ENCODE measurements at regions not wholly inside any gene's neighbourhood (a gene's known extent, or its start where the extent isn't known, plus 50 kb on each side); places are given as distances from the start of the nearest gene placed in this dataset.

- TF ChIP-seq EP300 (IDR thresholded peaks at IDR 0.05; ENCODE audit: borderline replicate concordance in 1 of 2, control insufficient read depth in 1 of 2, low read depth in 2 of 2, low read length in 2 of 2) (no peak), PAX5 (IDR thresholded peaks at IDR 0.05; ENCODE audit: borderline replicate concordance, low read depth, low read length) (no peak), CHD4 (IDR thresholded peaks at IDR 0.05) (no peak), EGR1 (IDR thresholded peaks at IDR 0.05; ENCODE audit: borderline replicate concordance in 1 of 2, low read depth in 2 of 2, low read length in 2 of 2) (no peak), E2F4 (IDR thresholded peaks at IDR 0.05; ENCODE audit: low read depth, low read length) (no peak), BACH1 (IDR thresholded peaks at IDR 0.05; ENCODE audit: borderline replicate concordance) (no peak)
Measured at GRCh38 chr12:63029676-63030075, 94.7 kb upstream of the PPM1H start (continued).

GRCh38 chr12:63028951-63029350 is 94.0 kb upstream of the PPM1H start:
- ATAC-seq (no peak), FAIRE-seq (no peak), DNase-seq (ENCODE audit: low read depth, low spot score) (no peak)
- ChIA-PET CTCF (no interaction called here), SMC1A (ENCODE audit: uncharacterized antibody, unreplicated experiment) (no interaction called here), POLR2A (no interaction called here), RAD21 (ENCODE audit: unreplicated experiment) (no interaction called here)
- no peaks in the 10 kb centered on the region for H3K9me3 ChIP-seq (replicated peaks; ENCODE audit: control insufficient read depth, insufficient read depth, low read length)
- H2AFZ ChIP-seq (ENCODE audit: control insufficient read depth, low read depth, low read length): no peak overlapping the region
- no peaks in the 10 kb centered on the region for H4K20me1 ChIP-seq (ENCODE audit: control insufficient read depth, insufficient read depth)
- H3K27ac ChIP-seq (ENCODE audit: control insufficient read depth, insufficient read depth): no peak overlapping the region
- no peak overlapping the region for H3K4me2 ChIP-seq (ENCODE audit: control insufficient read depth, insufficient read depth)
- BruUV-seq (replicated peaks): no TSS peak
- in situ Hi-C loops (cut with MboI) (no loop called here), intact Hi-C loops (cut with micrococcal nuclease; ENCODE audit: unreplicated experiment) (no loop called here)
- H3K4me3 ChIP-seq: no peak overlapping the region
- no peak overlapping the region for H3K9ac ChIP-seq (ENCODE audit: control insufficient read depth, insufficient read depth, low read length)
- H3K27me3 ChIP-seq (replicated peaks in 1 of 2; ENCODE audit: control insufficient read depth in 2 of 2, insufficient read depth in 2 of 2, low read length in 1 of 2): no peaks in the 10 kb centered on the region
- no peaks in the 10 kb centered on the region for H3K4me1 ChIP-seq (ENCODE audit: control insufficient read depth, insufficient read depth, low read length)
- H3K36me3 ChIP-seq (ENCODE audit: control insufficient read depth in 2 of 2, insufficient read depth in 2 of 2, low read length in 1 of 2): no peaks in the 10 kb centered on the region
- no peaks in the 10 kb centered on the region for H3K79me2 ChIP-seq (ENCODE audit: control insufficient read depth, insufficient read depth, low read length)
- no peak for TF ChIP-seq CBX3 (IDR thresholded peaks at IDR 0.05; ENCODE audit: borderline replicate concordance, low read depth)
- TF ChIP-seq HCFC1 (IDR thresholded peaks at IDR 0.05; ENCODE audit: low read length): no peak
- TF ChIP-seq FOXM1 (IDR thresholded peaks at IDR 0.05; ENCODE audit: low read depth, low read length): no peak
- no peak for TF ChIP-seq KLF5 (IDR thresholded peaks at IDR 0.05; ENCODE audit: partially characterized antibody)
- no peak for TF ChIP-seq ZBTB33 (IDR thresholded peaks at IDR 0.05)
- no peak for TF ChIP-seq TCF12 (IDR thresholded peaks at IDR 0.05; ENCODE audit: low read depth, low read length)
- no peak for TF ChIP-seq RCOR1 (conservative IDR thresholded peaks at IDR 0.05; ENCODE audit: low read depth, low read length)
- TF ChIP-seq NFXL1 (IDR thresholded peaks at IDR 0.05; ENCODE audit: borderline replicate concordance): no peak
- no peak for TF ChIP-seq CEBPZ (IDR thresholded peaks at IDR 0.05; ENCODE audit: low read depth, low read length)
